ENCODE measurements at regions not wholly inside any gene's neighbourhood (a gene's known extent, or its start where the extent isn't known, plus 50 kb on each side); places are given as distances from the start of the nearest gene placed in this dataset.

GRCh38 chr2:9693196-9693491 is 62.3 kb upstream of the YWHAQ start:
- ChIA-PET POLR2A (no interaction called here), CTCF (interaction anchor here (0.9 to 1.2 kb wide), 2 partner anchors 11 to 29 kb away, joined by 3 read pairs; no protein-coding TSS in a partner anchor)
- Histone ChIP-seq H3K9me3 (ENCODE audit: control extremely low read depth in 1 of 5, control insufficient read depth in 4 of 5, insufficient read depth in 2 of 5, low read depth in 1 of 5, low read length in 4 of 5) (no peaks in the 10 kb centered on the region), H3K27me3 (replicated peaks in 2 of 5; ENCODE audit: control insufficient read depth in 4 of 5, insufficient read depth in 5 of 5, low read length in 4 of 5) (no peaks in the 10 kb centered on the region), H3K27ac (ENCODE audit: insufficient read depth in 1 of 2, low read depth in 1 of 2, low read length in 2 of 2, poor library complexity in 1 of 2, severe bottlenecking in 2 of 2) (peak overlapping the region in 1 of 2 experiments; percentile 19), H3K4me1 (ENCODE audit: control extremely low read depth in 1 of 4, control insufficient read depth in 4 of 4, insufficient read depth in 4 of 4, low read length in 3 of 4) (peaks cover 0 to 28% (median 22%) of the 10 kb centered on the region in 4 experiments), H3K4me3 (ENCODE audit: control insufficient read depth in 1 of 7, extremely low read depth in 1 of 7, insufficient read depth in 4 of 7, low read depth in 2 of 7, low read length in 6 of 7) (no peak overlapping the region), H3K36me3 (ENCODE audit: control insufficient read depth in 4 of 4, insufficient read depth in 4 of 4, low read length in 3 of 4) (no peaks in the 10 kb centered on the region)
- 20% methylated on average over 8 of the region's 8 CpGs for WGBS (ENCODE audit: insufficient coverage)
- DNase-seq = peak in 2 of 3 donors; percentile 62 to 77

GRCh38 chr2:9693646-9694045 is 62.8 kb upstream of the YWHAQ start:
- H3K4me3 ChIP-seq (ENCODE audit: control insufficient read depth in 1 of 7, extremely low read depth in 1 of 7, insufficient read depth in 4 of 7, low read depth in 2 of 7, low read length in 6 of 7) = no peak overlapping the region
- DNase-seq = no peak
- H3K27ac ChIP-seq (ENCODE audit: insufficient read depth in 1 of 2, low read depth in 1 of 2, low read length in 2 of 2, poor library complexity in 1 of 2, severe bottlenecking in 2 of 2) = no peak overlapping the region
- H3K27me3 ChIP-seq (replicated peaks in 2 of 5; ENCODE audit: control insufficient read depth in 4 of 5, insufficient read depth in 5 of 5, low read length in 4 of 5) = no peaks in the 10 kb centered on the region
- H3K4me1 ChIP-seq (ENCODE audit: control extremely low read depth in 1 of 4, control insufficient read depth in 4 of 4, insufficient read depth in 4 of 4, low read length in 3 of 4) = peaks cover 0 to 28% (median 23%) of the 10 kb centered on the region in 4 experiments
- CTCF ChIA-PET = interaction anchor here (0.9 kb wide), 1 partner anchor 30 kb away, joined by 3 read pairs; no protein-coding TSS in a partner anchor
- no peaks in the 10 kb centered on the region for H3K36me3 ChIP-seq (ENCODE audit: control insufficient read depth in 4 of 4, insufficient read depth in 4 of 4, low read length in 3 of 4)
- no peaks in the 10 kb centered on the region for H3K9me3 ChIP-seq (ENCODE audit: control extremely low read depth in 1 of 5, control insufficient read depth in 4 of 5, insufficient read depth in 2 of 5, low read depth in 1 of 5, low read length in 4 of 5)
- POLR2A ChIA-PET = no interaction called here
- 96% methylated on average over 15 of the region's 16 CpGs for WGBS (ENCODE audit: insufficient coverage)

- ChIA-PET CTCF (interaction anchor here (1.5 kb wide), 1 partner anchor 74 kb away, joined by 4 read pairs; no protein-coding TSS in a partner anchor), POLR2A (no interaction called here)
- H3K9me3 ChIP-seq (ENCODE audit: control extremely low read depth in 1 of 5, control insufficient read depth in 4 of 5, insufficient read depth in 2 of 5, low read depth in 1 of 5, low read length in 4 of 5) = no peaks in the 10 kb centered on the region
- peaks cover 0 to 29% (median 23%) of the 10 kb centered on the region in 4 experiments for H3K4me1 ChIP-seq (ENCODE audit: control extremely low read depth in 1 of 4, control insufficient read depth in 4 of 4, insufficient read depth in 4 of 4, low read length in 3 of 4)
- WGBS (ENCODE audit: insufficient coverage) = 98% methylated on average over 13 of the region's 17 CpGs
- H3K36me3 ChIP-seq (ENCODE audit: control insufficient read depth in 4 of 4, insufficient read depth in 4 of 4, low read length in 3 of 4) = no peaks in the 10 kb centered on the region
- no peaks in the 10 kb centered on the region for H3K27me3 ChIP-seq (replicated peaks in 2 of 5; ENCODE audit: control insufficient read depth in 4 of 5, insufficient read depth in 5 of 5, low read length in 4 of 5)
- DNase-seq = no peak
- H3K27ac ChIP-seq (ENCODE audit: insufficient read depth in 1 of 2, low read depth in 1 of 2, low read length in 2 of 2, poor library complexity in 1 of 2, severe bottlenecking in 2 of 2) = no peak overlapping the region
- H3K4me3 ChIP-seq (ENCODE audit: control insufficient read depth in 1 of 7, extremely low read depth in 1 of 7, insufficient read depth in 4 of 7, low read depth in 2 of 7, low read length in 6 of 7) = no peak overlapping the region
Measured at GRCh38 chr2:9694661-9695234, 64.0 kb upstream of the YWHAQ start.

DNA sequence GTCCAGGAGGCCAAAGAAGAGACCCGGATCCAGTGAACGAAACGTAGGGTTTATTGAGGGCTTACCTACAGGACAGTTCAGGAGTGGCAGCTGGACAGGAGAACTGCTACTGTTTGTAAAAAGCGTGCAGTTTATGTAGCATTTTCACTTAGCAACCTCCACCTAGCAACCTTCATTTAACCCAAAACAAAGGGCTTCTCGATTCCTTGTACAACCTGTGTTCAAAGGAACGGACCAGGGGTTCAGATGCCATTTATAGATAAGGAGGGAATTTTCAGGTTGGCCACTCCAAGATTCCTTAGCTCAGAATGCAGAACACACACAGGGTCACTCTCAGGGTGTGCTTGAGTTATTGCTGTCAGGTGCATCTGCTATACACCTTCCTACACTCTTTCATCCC is 65.1 kb upstream of the YWHAQ start:
- WGBS (ENCODE audit: insufficient coverage) = 100% methylated on average over 4 of the region's 6 CpGs

GRCh38 chr2:9696731-9697130 is 65.9 kb upstream of the YWHAQ start:
- CTCF ChIA-PET = interaction anchor here (0.6 kb wide), 1 partner anchor 12 kb away, joined by 4 read pairs; no protein-coding TSS in a partner anchor
- peaks cover 0 to 2% (median 0%) of the 10 kb centered on the region in 5 experiments for H3K9me3 ChIP-seq (ENCODE audit: control extremely low read depth in 1 of 5, control insufficient read depth in 4 of 5, insufficient read depth in 2 of 5, low read depth in 1 of 5, low read length in 4 of 5)
- H3K4me3 ChIP-seq (ENCODE audit: control insufficient read depth in 1 of 7, extremely low read depth in 1 of 7, insufficient read depth in 4 of 7, low read depth in 2 of 7, low read length in 6 of 7) = no peak overlapping the region
- H3K4me1 ChIP-seq (ENCODE audit: control extremely low read depth in 1 of 4, control insufficient read depth in 4 of 4, insufficient read depth in 4 of 4, low read length in 3 of 4) = peaks cover 0 to 22% (median 13%) of the 10 kb centered on the region in 4 experiments
- no peak for DNase-seq
- H3K27me3 ChIP-seq (replicated peaks in 2 of 5; ENCODE audit: control insufficient read depth in 4 of 5, insufficient read depth in 5 of 5, low read length in 4 of 5) = no peaks in the 10 kb centered on the region
- H3K27ac ChIP-seq (ENCODE audit: insufficient read depth in 1 of 2, low read depth in 1 of 2, low read length in 2 of 2, poor library complexity in 1 of 2, severe bottlenecking in 2 of 2) = no peak overlapping the region
- POLR2A ChIA-PET = no interaction called here
- no peaks in the 10 kb centered on the region for H3K36me3 ChIP-seq (ENCODE audit: control insufficient read depth in 4 of 4, insufficient read depth in 4 of 4, low read length in 3 of 4)
- WGBS (ENCODE audit: insufficient coverage) = 95% methylated on average over 3 of the region's 4 CpGs

More for the DNA sequence above, 65.1 kb upstream of the YWHAQ start:
- POLR2A ChIA-PET = interaction anchor here (0.7 kb wide), 1 partner anchor 9 kb away, joined by 4 read pairs; no protein-coding TSS in a partner anchor
- Histone ChIP-seq H3K27ac (ENCODE audit: insufficient read depth in 1 of 2, low read depth in 1 of 2, low read length in 2 of 2, poor library complexity in 1 of 2, severe bottlenecking in 2 of 2) (no peak overlapping the region), H3K36me3 (ENCODE audit: control insufficient read depth in 4 of 4, insufficient read depth in 4 of 4, low read length in 3 of 4) (no peaks in the 10 kb centered on the region), H3K4me1 (ENCODE audit: control extremely low read depth in 1 of 4, control insufficient read depth in 4 of 4, insufficient read depth in 4 of 4, low read length in 3 of 4) (peaks cover 0 to 22% (median 13%) of the 10 kb centered on the region in 4 experiments), H3K4me3 (ENCODE audit: control insufficient read depth in 1 of 7, extremely low read depth in 1 of 7, insufficient read depth in 4 of 7, low read depth in 2 of 7, low read length in 6 of 7) (no peak overlapping the region), H3K9me3 (ENCODE audit: control extremely low read depth in 1 of 5, control insufficient read depth in 4 of 5, insufficient read depth in 2 of 5, low read depth in 1 of 5, low read length in 4 of 5) (no peaks in the 10 kb centered on the region), H3K27me3 (replicated peaks in 2 of 5; ENCODE audit: control insufficient read depth in 4 of 5, insufficient read depth in 5 of 5, low read length in 4 of 5) (no peaks in the 10 kb centered on the region)
- CTCF ChIA-PET = no interaction called here
- peak in 1 of 3 donors; percentile 41 for DNase-seq

DNA sequence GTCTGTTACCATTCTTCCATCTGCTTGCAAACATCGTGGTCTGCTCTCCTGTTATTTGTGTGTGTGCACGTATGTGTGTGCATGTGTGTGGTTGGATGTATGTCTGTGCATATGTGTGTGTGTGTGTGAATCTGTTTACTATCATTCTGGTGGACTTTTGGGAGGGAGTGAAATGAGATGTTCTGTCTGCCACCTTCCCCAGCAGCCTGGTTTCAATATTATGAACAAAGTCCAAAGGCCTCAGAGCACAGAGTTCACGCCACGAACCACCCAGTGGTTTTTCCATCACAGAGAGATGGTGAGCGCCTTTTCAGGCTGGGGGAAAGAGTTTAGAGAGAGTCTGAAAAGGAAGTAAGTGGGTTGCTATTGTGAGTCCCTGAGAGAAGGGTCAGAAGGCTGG is 67.1 kb upstream of the YWHAQ start:
- no peaks in the 10 kb centered on the region for H3K27me3 ChIP-seq (replicated peaks in 2 of 5; ENCODE audit: control insufficient read depth in 4 of 5, insufficient read depth in 5 of 5, low read length in 4 of 5)
- ChIA-PET CTCF (interaction anchor here (1.3 kb wide), 1 partner anchor 9 kb away, joined by 7 read pairs; no protein-coding TSS in a partner anchor), POLR2A (no interaction called here)
- H3K4me3 ChIP-seq (ENCODE audit: control insufficient read depth in 1 of 7, extremely low read depth in 1 of 7, insufficient read depth in 4 of 7, low read depth in 2 of 7, low read length in 6 of 7) = no peak overlapping the region
- peaks cover 0 to 2% (median 0%) of the 10 kb centered on the region in 5 experiments for H3K9me3 ChIP-seq (ENCODE audit: control extremely low read depth in 1 of 5, control insufficient read depth in 4 of 5, insufficient read depth in 2 of 5, low read depth in 1 of 5, low read length in 4 of 5)
- H3K36me3 ChIP-seq (ENCODE audit: control insufficient read depth in 4 of 4, insufficient read depth in 4 of 4, low read length in 3 of 4) = no peaks in the 10 kb centered on the region
- DNase-seq = no peak
- WGBS (ENCODE audit: insufficient coverage) = 92% methylated on average over 3 of the region's 5 CpGs
- H3K27ac ChIP-seq (ENCODE audit: insufficient read depth in 1 of 2, low read depth in 1 of 2, low read length in 2 of 2, poor library complexity in 1 of 2, severe bottlenecking in 2 of 2) = no peak overlapping the region
- peaks cover 0 to 17% (median 8%) of the 10 kb centered on the region in 4 experiments for H3K4me1 ChIP-seq (ENCODE audit: control extremely low read depth in 1 of 4, control insufficient read depth in 4 of 4, insufficient read depth in 4 of 4, low read length in 3 of 4)
